Peyer's patch (tissue), 4 donors: ENCODE measurements at regions not wholly inside any gene's neighbourhood (a gene's known extent, or its start where the extent isn't known, plus 50 kb on each side); places are given as distances from the start of the nearest gene placed in this dataset.

ENCODE experiments used
- DNase-seq, 3 donors: peaks; one replicate each; pipeline ENCODE4 v3.0.0-alpha.2; 2017 to 2019
- H3K27ac ChIP-seq, 4 donors: fragments of 200-600 bp; sonication (generic); one replicate each; pipeline ENCODE4 v1.5.1; 2016 to 2019
- H3K27me3 ChIP-seq, 2 donors: fragments of 200-600 bp; sonication (generic); one replicate each; pipeline ENCODE4 v1.5.1; 2019
- H3K36me3 ChIP-seq, 3 donors: fragments of 200-600 bp; sonication (generic); one replicate each; pipeline ENCODE4 v1.5.1; 2016 to 2019
- H3K4me1 ChIP-seq, 4 donors: fragments of 200-600 bp; sonication (generic); one replicate each; pipeline ENCODE4 v1.5.1; 2016 to 2019
- H3K4me3 ChIP-seq, 4 donors: fragments of 200-600 bp; sonication (generic); 1 replicate in 3 of 4; 2 replicates in 1 of 4; pipeline ENCODE4 v1.5.1; 2016 to 2019; ENCODE audit warnings: mild to moderate bottlenecking in 1 of 4
- H3K9me3 ChIP-seq, 4 donors: fragments of 200-600 bp; sonication (generic); one replicate each; pipeline ENCODE4 v1.5.1; 2016 to 2019; ENCODE audit warnings: mild to moderate bottlenecking in 1 of 4
- POLR2A ChIP-seq, 2 donors: fragments of 450-650 bp; IDR thresholded peaks; one replicate each; pipeline ENCODE4 v1.5.1; 2017; ENCODE audit warnings: antibody characterized with exemption in 2 of 2, mild to moderate bottlenecking in 2 of 2, moderate library complexity in 2 of 2
- TF ChIP-seq, protein P1 (sequence below), 6 experiments: fragments of 450-650 bp in 4 of 6; fragments of 200-600 bp in 2 of 6; sonication (generic) in 1 of 6; IDR thresholded peaks; one replicate each; pipeline ENCODE4 v1.5.1; 2017 to 2019; ENCODE audit warnings: antibody characterized with exemption in 6 of 6, mild to moderate bottlenecking in 3 of 6, moderate library complexity in 1 of 6

GRCh38 chr5:166570865-166571264 is 1720.6 kb upstream of the WWC1 start:
- Histone ChIP-seq H3K27ac (no peak overlapping the region), H3K9me3 (no peaks in the 10 kb centered on the region), H3K4me3 (no peak overlapping the region), H3K4me1 (no peaks in the 10 kb centered on the region), H3K36me3 (no peaks in the 10 kb centered on the region), H3K27me3 (no peaks in the 10 kb centered on the region)
- DNase-seq = no peak
- no peak for TF ChIP-seq POLR2A (IDR thresholded peaks at IDR 0.05)
- TF ChIP-seq, protein P1, sequence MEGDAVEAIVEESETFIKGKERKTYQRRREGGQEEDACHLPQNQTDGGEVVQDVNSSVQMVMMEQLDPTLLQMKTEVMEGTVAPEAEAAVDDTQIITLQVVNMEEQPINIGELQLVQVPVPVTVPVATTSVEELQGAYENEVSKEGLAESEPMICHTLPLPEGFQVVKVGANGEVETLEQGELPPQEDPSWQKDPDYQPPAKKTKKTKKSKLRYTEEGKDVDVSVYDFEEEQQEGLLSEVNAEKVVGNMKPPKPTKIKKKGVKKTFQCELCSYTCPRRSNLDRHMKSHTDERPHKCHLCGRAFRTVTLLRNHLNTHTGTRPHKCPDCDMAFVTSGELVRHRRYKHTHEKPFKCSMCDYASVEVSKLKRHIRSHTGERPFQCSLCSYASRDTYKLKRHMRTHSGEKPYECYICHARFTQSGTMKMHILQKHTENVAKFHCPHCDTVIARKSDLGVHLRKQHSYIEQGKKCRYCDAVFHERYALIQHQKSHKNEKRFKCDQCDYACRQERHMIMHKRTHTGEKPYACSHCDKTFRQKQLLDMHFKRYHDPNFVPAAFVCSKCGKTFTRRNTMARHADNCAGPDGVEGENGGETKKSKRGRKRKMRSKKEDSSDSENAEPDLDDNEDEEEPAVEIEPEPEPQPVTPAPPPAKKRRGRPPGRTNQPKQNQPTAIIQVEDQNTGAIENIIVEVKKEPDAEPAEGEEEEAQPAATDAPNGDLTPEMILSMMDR (IDR thresholded peaks at IDR 0.05) = no peak

- Histone ChIP-seq H3K9me3 (no peaks in the 10 kb centered on the region), H3K27me3 (no peaks in the 10 kb centered on the region), H3K4me3 (no peak overlapping the region), H3K27ac (no peak overlapping the region), H3K36me3 (no peaks in the 10 kb centered on the region), H3K4me1 (no peaks in the 10 kb centered on the region)
- TF ChIP-seq, protein P1 (IDR thresholded peaks at IDR 0.05) = no peak
- TF ChIP-seq POLR2A (IDR thresholded peaks at IDR 0.05) = no peak
- no peak for DNase-seq
Measured at GRCh38 chr5:166571668-166572067, 1719.8 kb upstream of the WWC1 start.

DNA sequence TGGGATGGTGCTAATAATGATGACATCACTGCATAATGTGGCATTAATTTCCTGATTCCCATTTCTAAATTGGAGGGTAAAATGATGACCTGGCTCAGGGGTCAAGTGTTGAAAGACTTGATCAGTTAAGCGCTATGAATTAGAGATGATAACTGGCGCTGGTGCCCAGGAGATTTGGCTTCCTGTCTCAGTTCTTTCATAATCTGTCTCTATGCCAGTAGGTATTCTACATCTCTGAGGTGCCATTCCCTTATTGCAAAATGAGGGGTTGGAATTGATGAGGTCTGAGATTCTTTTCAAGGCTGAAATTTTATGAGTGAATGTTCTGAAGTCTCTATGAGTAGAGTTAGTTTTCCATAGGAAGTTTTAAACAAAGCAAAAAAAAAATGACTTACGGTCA is 1715.1 kb upstream of the WWC1 start:
- DNase-seq = no peak
- Histone ChIP-seq H3K4me3 (no peak overlapping the region), H3K4me1 (no peaks in the 10 kb centered on the region), H3K27ac (no peak overlapping the region), H3K9me3 (no peaks in the 10 kb centered on the region), H3K36me3 (no peaks in the 10 kb centered on the region), H3K27me3 (no peaks in the 10 kb centered on the region)
- TF ChIP-seq, protein P1 (IDR thresholded peaks at IDR 0.05) = no peak
- TF ChIP-seq POLR2A (IDR thresholded peaks at IDR 0.05) = no peak

DNA sequence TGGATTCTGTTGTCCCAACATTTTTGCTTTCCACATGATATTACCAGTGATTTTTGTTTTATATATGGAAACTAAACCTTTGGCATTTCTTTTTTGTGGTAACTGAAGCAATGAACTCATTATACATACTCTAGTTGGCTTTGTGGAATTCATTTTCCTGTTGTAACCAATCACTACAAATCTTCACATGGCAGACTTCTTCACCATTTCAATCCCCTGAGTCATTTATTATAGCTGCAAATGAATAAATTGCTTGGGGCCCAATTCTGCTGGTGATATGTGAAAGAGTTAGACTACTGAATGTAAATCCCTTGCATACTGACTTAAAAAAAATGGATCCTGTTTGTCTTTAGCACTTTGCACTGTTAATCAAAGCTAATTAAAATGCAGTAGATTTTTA is 1709.6 kb upstream of the WWC1 start:
- DNase-seq = no peak
- Histone ChIP-seq H3K9me3 (no peaks in the 10 kb centered on the region), H3K4me3 (no peak overlapping the region), H3K27me3 (no peaks in the 10 kb centered on the region), H3K27ac (no peak overlapping the region), H3K36me3 (no peaks in the 10 kb centered on the region), H3K4me1 (no peaks in the 10 kb centered on the region)
- TF ChIP-seq POLR2A (IDR thresholded peaks at IDR 0.05) = no peak
- TF ChIP-seq, protein P1 (IDR thresholded peaks at IDR 0.05) = no peak

- Histone ChIP-seq H3K9me3 (no peaks in the 10 kb centered on the region), H3K4me1 (no peaks in the 10 kb centered on the region), H3K27me3 (no peaks in the 10 kb centered on the region), H3K27ac (no peak overlapping the region), H3K4me3 (no peak overlapping the region), H3K36me3 (no peaks in the 10 kb centered on the region)
- DNase-seq = no peak
- TF ChIP-seq, protein P1 (IDR thresholded peaks at IDR 0.05) = no peak
- TF ChIP-seq POLR2A (IDR thresholded peaks at IDR 0.05) = no peak
Measured at GRCh38 chr5:166582416-166582815, 1709.0 kb upstream of the WWC1 start.

- no peak overlapping the region for H3K27ac ChIP-seq
Measured at GRCh38 chr5:166594567-166594966, 1696.9 kb upstream of the WWC1 start.

More at GRCh38 chr5:166594567-166594966, 1696.9 kb upstream of the WWC1 start:
- no peak for DNase-seq
- TF ChIP-seq, protein P1 (IDR thresholded peaks at IDR 0.05) = no peak
- no peak for TF ChIP-seq POLR2A (IDR thresholded peaks at IDR 0.05)
- H3K4me3 ChIP-seq = no peak overlapping the region
- H3K4me1 ChIP-seq = no peaks in the 10 kb centered on the region
- no peaks in the 10 kb centered on the region for H3K27me3 ChIP-seq
- H3K36me3 ChIP-seq = no peaks in the 10 kb centered on the region
- H3K9me3 ChIP-seq = no peaks in the 10 kb centered on the region
